GM19238 (cell line): ENCODE measurements at regions not wholly inside any gene's neighbourhood (a gene's known extent, or its start where the extent isn't known, plus 50 kb on each side); places are given as distances from the start of the nearest gene placed in this dataset.

Source experiments
- DNase-seq: peaks from one replicate; pipeline ENCODE4 v3.0.0; 2011; ENCODE audit warnings: low spot score; ENCODE audit not compliant: insufficient read length

- no peak for DNase-seq
Measured at GRCh38 chr6:141682391-141682790, 450.3 kb upstream of the GJE1 start.

GRCh38 chr6:141677598-141678211, 455.0 kb upstream of the GJE1 start:
- no peak for DNase-seq

GRCh38 chr6:141675957-141676356, 456.8 kb upstream of the GJE1 start:
- DNase-seq: no peak

GRCh38 chr6:141669141-141669540, 463.6 kb upstream of the GJE1 start:
- DNase-seq: no peak

- no peak for DNase-seq
Measured at GRCh38 chr6:141667580-141668309, 465.0 kb upstream of the GJE1 start.

GRCh38 chr6:141666187-141666586, 466.5 kb upstream of the GJE1 start:
- no peak for DNase-seq

- DNase-seq: no peak
Measured at GRCh38 chr6:141664744-141665143, 468.0 kb upstream of the GJE1 start.

GRCh38 chr6:141659582-141659981, 473.1 kb upstream of the GJE1 start:
- no peak for DNase-seq

- no peak for DNase-seq
Measured at GRCh38 chr6:141658696-141659095, 474.0 kb upstream of the GJE1 start.

GRCh38 chr6:141657812-141658211, 474.9 kb upstream of the GJE1 start:
- DNase-seq: no peak

- no peak for DNase-seq
Measured at GRCh38 chr6:141653590-141653989, 479.1 kb upstream of the GJE1 start.

GRCh38 chr6:141641951-141642350, 490.8 kb upstream of the GJE1 start:
- no peak for DNase-seq

- DNase-seq: no peak
Measured at GRCh38 chr6:141641406-141641805, 491.3 kb upstream of the GJE1 start.

GRCh38 chr6:141635621-141636020, 497.1 kb upstream of the GJE1 start:
- DNase-seq: no peak

- no peak for DNase-seq
Measured at GRCh38 chr6:141634269-141634668, 498.5 kb upstream of the GJE1 start.

GRCh38 chr6:141624301-141624700, 508.4 kb upstream of the GJE1 start:
- no peak for DNase-seq

GRCh38 chr6:141618180-141618581, 514.5 kb upstream of the GJE1 start:
- DNase-seq: no peak

- DNase-seq: no peak
Measured at GRCh38 chr6:141610741-141611140, 522.0 kb upstream of the GJE1 start.

GRCh38 chr6:141607956-141608355, 524.8 kb upstream of the GJE1 start:
- DNase-seq: no peak

GRCh38 chr6:141598487-141598886, 534.2 kb upstream of the GJE1 start:
- DNase-seq: no peak

GRCh38 chr6:141594874-141595273, 537.9 kb upstream of the GJE1 start:
- no peak for DNase-seq

GRCh38 chr6:141593311-141593710, 539.4 kb upstream of the GJE1 start:
- no peak for DNase-seq
